GM21786 (cell line): ENCODE measurements at regions not wholly inside any gene's neighbourhood (a gene's known extent, or its start where the extent isn't known, plus 50 kb on each side); places are given as distances from the start of the nearest gene placed in this dataset.

Experiments
- ATAC-seq: cut with Tn5 transposase; IDR thresholded peaks from one replicate; pipeline ENCODE4 v1.9.1; 2021; ENCODE audit not compliant: unreplicated experiment

DNA sequence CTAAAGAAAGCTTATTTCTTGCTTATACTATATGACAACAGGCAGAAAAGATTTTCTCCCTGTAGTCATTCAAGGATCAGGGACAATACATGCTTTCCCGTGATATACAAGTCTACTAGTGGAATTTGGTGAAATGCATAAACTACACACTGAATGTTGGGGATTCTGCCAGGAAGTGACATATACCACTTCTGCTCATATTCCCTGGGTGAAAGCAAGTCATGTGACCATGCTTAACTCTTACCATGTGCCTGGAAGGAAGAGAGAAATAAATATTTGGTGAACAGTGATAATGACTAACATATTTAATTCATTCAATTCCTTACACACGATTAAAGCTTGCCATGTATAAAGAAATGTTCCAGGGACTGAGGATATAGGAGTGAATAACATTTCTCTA, 534.6 kb downstream of the PPARGC1A start:
- ATAC-seq: no peak

DNA sequence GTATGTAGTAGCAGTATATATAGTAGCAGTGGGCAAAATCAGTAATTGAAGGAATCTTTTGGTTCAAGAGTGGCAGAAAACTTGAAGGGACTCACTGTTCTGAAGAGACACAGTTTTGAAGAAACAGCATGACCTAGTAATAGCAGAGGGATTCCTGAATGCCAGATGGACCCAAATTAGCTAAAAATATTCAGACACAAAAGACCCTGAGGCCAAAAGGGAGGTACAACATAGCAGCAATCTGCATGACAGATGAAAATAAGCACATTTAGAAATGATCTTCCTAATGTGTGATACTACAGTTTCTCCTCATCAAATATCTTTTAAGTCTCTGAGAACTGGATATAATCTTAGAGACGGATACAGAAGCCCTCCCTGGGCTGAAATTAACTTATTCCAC, 536.6 kb downstream of the PPARGC1A start:
- no peak for ATAC-seq

DNA sequence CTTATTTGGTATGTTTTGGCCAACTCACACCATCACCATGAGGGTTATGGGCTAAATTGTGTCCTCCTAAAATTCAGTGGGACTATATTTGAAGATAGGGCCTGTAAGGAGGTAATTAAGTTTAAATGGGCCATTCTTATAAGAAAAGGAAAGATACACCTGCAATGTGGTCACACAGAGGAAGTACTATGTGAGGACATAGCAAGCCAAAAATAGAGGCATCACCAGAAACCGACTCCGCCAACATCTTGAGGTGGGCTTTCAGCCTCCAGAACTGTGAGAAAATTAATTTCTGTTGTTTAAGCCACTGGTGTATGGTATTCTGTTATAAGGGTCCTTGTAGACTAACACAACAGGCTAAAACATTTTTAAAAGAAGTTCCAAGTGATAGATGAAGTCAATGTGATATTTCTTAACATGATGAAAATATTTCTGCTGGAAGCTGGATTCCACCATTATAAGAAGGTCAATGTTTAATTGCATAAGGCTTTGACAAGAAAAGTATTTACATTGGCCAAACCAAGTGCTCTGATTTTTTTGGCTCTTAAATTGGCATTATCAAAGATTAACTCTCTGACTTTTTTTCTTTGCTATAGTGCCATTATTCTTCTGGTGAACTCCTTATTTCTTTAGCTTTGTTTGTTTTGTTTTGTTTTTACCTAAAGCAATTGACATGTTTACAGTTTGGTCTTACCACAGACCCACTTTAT, 540.9 kb downstream of the PPARGC1A start:
- ATAC-seq: no peak

DNA sequence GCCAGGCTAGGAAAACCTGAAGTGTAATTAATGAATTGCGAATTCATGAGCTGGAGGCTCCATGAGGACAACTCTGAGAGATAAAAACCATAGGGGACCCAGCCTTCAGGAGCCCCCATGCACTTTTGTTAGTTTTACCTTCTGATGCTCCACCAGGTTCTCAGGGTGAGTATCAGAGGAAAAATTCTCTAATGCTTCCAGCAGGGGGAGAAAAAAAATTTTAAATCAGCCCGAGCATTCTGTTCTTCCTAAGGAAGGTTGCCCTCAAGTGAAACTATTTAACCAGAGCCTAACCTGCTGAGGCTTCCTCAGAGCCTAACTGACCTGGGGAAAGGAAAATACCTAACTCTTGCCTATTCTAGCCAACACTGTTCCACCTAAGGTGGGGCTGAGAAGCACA, 552.6 kb downstream of the PPARGC1A start:
- no peak for ATAC-seq

DNA sequence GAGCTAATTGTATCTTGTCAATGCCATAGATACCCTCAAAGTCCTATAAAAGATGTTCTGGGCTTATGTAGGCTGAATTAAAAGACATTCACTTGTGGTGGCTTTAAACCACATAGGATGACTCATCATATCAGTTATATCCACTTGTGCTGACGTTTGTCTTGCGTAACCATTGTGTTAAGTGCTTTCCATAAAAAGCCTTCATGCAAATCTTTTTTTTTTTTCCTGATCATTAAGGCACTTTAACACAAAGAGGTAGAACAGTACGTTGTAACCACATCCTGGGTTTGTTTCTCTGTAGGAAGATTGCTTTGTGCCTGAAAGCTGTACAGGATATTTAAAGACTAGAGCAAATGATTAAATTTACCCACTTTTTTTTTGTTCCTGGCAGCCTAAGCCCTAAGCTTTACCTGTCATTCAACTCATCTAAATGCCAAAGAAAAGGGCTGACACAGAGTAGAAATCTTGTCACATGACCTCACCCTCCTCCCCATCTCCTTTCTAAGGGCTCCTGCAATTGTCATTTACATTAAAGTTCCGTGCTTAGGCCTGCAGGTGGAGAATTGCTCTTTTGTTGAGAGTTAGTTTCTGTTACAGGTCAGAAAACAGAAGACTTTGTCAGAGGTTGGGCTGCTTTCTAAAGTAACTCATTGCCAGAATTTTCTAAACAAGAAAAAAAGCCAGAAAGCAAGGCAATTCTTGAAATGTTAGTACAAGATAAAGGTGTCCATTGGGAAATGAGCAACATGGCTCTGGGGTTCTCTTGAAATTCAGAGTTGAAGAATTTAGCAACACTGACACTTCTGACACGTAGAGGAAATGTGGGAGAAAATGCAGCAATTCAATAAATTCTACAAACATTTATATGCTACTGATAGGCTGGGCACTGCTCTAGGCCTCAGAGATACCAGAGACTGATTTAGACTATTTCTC, 555.6 kb downstream of the PPARGC1A start:
- peak; percentile 80 for ATAC-seq

DNA sequence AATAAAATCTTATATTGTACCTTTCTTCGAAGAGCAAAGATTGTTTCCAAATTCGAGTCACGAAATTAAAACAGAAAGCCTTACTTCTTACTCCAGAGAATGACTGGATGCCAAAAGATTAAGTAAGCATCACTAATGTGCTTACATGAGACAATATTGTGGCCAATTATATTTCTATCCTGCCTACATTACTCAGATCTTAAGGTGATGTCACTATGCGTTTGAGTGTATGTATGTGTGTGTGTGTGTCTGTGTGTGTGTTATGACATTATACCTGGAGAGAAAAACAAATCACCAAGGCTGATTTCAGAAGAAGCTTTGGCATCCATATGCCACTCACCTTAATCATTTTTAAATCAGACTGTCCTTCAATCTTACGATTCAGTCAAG, 556.3 kb downstream of the PPARGC1A start:
- ATAC-seq: no peak

DNA sequence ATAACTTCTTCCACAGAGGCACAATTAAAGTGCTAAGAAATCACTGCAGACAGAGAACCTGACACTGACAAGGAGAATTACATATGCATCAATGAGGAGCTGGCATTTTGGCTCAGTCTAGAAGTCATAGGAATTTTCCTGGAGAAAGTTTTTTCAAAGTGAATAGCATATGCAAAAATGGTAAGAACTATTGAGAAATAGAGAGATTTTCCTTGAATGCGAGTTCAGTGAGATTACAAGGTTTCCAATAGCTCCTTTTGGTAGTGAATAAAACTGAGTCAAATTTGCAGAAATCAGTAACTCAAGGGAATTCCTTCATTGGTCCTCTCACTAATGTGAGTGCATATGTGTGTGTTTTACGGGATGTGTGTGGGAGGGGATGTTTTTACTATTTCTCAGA, 557.5 kb downstream of the PPARGC1A start:
- no peak for ATAC-seq

DNA sequence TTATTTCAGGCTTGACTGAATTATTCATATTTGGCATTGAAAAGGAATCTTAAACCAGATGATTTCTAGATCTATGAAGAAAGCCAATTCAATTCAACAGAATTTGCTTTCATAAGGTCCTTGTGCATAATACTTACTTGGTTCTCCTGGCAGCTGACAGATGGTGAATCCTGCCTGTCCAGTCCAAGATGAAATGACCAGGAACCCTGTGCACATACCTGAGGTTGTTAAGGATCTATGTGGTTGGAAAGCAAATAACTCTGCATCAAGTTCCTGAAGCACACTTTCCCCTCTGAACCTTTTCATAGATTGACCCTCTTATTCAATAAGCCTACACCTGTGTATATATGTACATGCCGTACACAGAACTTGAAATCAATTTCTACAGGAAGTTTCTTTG, 562.7 kb downstream of the PPARGC1A start:
- ATAC-seq: no peak

DNA sequence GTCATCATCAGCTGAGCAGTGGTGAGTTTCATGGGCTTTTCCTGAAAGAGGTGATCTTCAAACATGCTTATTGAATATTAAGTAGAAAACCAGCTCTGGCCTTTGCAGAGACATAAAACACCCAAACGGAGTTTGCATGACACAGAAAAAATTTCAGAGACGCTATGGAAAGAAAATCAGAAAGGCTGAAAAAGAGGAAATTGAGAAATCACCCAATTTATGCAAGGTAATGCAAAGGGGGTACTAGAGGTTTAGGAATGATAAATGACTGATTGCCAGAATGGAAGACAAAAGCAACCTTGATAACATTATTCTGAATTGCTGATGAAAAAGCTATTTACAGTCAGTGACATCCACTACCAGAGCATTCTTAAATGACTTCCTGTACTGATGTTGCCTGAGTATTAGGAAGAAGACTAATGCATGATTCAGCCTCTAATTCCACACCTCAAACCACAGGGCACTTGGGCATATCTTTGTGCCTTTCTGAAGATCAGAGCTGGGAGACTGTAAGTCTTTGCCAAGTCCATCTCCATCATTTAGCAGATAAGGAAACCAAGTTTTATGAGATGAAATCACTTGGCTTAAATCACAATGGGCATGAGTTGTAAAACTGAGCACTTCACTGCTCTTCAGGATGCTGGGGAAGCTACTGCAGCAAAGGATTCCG, 565.7 kb downstream of the PPARGC1A start:
- no peak for ATAC-seq

DNA sequence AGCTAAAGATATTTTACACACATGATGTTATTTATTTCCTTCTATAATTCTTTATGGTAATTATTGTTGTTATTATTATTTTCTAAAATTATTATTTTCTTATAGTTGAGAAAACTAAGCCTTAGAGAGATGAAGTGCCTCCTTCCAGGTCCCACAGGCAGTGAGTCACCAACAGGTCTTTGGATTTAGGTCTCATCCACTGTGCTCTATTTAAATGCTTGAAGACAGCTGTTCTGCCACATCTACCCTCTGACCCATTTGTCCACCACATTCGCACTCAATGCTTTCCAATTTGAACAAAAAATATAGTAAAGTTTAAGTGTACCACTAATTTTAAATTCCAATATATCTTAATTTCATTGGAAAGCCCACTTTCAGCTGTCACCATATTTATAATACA, 566.4 kb downstream of the PPARGC1A start:
- ATAC-seq: no peak

DNA sequence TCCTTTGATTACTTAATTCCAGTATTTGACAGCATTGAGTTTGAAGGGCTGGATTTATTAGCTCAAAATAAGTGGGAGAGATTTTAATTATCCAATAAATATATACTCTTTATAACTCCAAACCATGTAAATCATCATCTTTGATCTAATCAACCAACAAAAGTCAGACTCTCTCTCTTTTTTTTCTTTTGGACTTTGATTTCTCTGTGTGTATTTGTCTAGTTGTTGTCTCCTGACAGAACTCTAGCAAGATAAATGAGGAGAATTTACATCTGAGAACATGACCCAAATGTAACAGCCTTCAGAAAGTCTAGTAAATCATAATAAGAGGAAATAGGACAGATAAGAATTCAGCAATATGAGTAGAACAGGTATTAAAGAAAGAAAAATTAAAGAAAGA, 567.1 kb downstream of the PPARGC1A start:
- no peak for ATAC-seq

DNA sequence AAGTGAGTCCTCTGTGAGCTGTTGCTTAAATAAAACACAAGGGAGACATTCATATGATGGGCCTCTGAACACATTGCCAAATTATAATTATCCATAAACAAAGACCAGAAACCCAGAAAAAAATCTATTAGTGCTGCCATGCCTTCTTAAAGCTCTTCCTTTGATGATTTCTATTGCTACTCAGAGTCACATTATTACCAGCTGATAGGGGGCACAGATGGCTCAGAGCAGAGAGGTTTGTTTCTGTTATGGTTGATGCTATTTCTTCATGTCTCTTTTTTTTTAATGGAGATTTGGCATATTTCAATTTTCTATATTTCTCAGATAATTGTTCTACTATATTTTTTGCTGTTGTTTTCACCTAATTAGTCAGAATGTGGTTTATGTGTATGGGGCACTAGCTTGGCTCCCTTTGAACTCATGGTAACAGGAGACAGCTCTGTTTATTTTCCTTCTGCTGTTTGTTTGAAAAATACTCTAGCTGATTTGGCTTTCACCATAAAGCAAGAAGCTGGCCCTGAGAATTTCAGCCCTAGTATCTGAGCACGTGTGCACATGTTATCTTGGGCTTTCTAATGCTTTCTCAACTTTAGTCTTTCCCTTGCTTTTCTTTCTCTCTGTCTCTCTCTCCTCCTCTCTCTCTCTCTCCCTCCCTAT, 568.8 kb downstream of the PPARGC1A start:
- no peak for ATAC-seq

DNA sequence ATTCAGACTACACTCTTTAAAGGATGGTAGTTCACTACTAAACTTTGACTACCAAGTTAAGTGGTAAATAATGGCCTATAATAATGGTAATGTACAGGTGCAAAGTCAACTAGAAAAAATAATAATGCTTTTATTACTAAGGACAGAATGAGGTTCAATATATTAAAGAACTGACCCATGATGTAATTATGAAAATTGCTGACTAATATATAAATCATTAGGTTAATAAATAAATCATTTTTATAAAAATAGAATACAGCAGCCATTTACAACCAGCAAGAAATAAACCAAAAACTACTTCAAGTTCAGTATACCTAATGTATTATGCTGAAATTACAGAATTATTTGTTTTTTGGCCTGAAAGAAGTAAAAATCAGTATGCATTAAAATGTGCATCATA, 577.2 kb downstream of the PPARGC1A start:
- no peak for ATAC-seq

DNA sequence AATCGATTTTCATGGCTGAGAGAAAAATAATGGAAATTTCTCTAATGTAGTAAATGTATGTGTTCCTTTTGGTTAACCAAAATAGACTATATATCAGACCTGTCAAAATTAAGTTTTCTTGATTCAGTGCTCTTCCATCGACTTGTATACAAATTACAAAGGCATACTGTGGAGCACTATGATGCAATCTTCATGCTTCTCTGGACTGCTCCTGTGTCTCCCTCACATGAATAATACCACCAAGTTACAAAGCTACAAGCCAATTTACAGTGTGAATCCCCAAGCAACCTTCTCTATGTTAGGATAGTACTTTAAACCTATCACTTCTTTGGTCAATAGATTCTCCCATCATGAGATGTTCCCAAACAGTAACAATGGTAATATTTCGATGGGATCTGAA, 577.9 kb downstream of the PPARGC1A start:
- no peak for ATAC-seq

DNA sequence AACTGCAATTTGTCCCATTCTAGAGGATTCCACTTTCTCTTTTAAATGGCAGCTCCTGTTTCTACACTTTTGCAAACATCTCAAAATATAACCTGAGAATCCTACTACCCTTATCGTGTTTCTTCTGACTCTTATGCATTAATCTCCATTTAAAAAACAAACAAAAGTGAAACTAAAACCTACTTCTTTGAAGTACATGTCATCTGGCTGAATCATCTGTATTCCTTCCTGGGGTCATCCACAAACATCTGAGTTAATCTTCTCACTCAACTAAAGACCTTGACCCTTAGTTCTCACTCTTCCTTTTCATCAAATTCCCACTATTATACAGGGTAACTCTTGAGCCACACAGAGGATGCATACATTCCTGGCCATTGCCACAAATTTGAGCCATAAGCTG, 584.8 kb downstream of the PPARGC1A start:
- peak; percentile 61 for ATAC-seq

DNA sequence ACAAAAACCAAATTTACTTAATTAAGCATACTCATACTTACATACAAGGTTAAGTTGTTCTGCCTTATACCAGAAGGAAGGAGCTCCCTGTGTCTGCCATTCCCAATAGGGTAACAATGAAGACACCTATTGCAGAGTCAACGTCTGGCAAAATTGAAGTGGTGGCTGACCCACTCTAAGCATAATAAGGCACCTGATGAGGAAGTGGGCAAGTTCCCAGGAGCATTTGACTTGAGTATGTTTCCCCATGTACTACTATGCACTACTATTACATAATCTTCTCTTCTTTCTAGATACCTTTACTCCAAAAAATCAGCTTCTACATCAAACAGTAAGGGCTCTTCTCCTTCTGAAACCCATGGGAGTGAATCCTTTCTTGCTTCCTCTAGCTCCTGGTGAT, 591.5 kb downstream of the PPARGC1A start:
- no peak for ATAC-seq

DNA sequence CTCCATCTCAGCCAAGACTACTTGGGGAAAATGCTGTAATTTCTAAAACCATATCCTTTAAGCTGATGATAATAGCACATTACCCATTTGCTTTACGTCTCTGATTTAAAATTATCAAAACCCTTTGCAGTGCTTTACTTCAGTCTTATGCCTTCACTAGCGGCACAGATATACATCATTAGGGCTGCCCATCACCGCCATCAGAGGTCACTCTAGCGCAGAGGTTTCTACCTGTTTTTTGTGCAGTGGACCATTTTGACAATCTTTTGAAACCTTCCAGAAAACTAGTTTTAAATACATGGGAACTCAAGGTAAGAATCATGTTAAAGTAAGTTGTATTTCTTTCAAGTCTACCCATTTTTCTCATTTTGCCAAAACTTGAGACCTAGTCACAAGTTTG, 592.5 kb downstream of the PPARGC1A start:
- no peak for ATAC-seq

DNA sequence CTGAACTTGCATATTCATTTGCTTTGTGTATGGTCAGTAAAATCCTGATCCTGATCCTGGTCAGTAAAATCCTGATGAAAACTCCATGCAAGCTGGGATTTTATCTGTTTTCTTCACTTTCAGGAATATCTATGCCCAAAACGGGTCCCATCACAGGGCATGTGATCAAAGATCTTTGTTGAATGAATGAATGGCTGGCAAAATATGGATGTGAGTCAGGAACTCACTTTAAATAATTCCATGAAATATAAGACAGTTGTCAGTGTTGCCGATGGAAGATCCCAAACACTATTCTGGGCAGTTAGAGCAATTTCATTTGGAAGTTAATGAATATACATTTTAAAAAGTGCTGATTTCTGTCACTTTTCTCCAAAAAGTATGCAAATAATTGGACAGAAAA, 598.4 kb downstream of the GBA3 start:
- no peak for ATAC-seq

DNA sequence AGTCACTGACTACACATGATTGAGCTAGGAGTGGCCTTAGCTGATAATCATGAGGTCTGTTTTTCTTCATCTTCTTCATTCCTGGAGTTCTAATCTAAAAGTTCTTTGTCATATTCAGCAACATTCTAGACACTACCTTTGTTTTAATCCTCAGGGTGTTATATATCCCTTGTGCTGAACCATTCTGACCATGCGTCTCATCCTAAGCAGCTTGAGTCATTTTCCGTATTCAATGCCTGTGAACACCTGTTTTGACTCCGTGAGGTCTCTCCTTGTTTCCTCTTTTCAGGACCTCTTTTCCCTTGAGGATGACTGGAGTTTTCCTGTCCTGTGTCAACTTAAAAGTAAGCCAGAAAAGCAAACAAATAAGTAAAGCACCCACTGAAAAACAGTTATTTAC, 597.9 kb downstream of the GBA3 start:
- ATAC-seq: no peak

DNA sequence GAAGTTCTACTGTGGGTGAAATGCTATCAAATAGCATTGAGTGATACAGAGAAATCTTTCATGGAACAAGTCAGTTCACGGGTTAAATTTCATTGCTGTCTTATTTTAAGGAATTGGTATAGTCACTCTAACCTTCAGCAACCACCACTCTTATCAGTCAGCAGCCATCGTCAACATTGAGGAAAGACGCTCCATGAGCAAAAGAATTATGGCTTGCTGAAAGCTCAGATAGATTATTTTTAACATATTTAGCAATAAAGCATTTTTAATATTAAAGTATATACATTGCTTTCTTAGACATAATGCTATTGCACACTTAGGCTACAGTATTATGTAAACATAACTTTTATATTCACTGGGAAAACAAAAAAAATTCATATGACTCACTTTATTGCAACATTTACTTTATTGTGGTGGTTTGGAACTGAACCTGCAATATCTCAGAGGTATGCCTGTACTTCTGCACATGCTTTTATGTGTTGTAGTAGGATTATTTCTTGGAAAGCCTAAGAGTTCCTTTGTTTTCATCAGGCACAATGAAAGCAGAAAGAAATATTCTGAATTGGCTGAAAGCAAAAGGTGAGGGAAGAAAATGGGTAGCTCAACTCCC, 586.7 kb downstream of the GBA3 start:
- ATAC-seq: no peak

DNA sequence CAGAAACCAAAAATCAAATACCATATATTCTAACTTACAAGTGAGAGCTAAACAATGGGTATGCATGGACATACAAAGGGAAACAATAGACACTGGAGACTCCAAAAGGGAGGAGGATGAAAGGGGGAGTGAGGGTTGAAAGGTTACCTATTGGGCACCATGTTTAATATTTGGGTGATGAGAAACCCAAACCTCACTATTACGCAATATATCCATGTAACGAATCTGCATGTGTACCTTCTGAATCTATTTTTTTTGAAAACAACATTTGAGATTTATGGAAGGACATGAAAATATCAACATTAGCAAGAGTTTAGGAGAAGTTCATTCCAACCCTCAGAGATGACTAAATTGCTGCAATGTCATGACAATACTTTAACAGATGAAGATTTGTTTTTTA, 586.1 kb downstream of the GBA3 start:
- ATAC-seq: no peak
